ENCODE measurements at regions not wholly inside any gene's neighbourhood (a gene's known extent, or its start where the extent isn't known, plus 50 kb on each side); places are given as distances from the start of the nearest gene placed in this dataset.

DNA sequence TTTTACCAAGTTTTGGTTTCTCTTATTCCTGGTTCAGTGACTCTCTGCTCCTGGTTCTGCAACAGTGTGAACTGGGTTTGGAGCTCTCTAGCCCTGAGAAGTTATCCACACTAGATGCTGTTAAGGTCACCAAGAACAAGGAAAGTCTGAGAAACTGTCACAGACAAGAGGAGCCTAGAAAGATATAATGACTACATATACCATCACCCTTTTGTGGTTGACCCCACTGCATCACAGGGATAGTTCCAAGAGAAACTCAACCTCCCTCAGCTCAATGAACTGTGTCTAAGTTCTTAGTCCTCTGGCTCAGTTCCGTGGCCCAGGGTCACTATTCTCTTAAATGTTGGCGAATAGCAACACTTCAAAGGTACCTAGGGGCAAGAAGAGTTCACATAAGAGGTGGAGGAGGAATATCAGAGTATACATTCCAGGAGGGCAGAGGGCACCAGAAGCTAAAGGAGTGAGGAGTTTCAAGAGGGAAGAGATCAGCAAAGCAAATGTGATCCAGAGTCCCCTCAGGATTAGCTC is 171.5 kb downstream of the BUB3 start:
- Histone ChIP-seq H3K36me3 (replicated peaks) (no peaks in the 10 kb centered on the region), H3K27me3 (replicated peaks) (no peaks in the 10 kb centered on the region), H3K27ac (no peak overlapping the region), H3K4me3 (ENCODE audit: low read depth, low read length) (no peak overlapping the region)
- in situ Hi-C loops (cut with HindIII; ENCODE audit: low pct_ligation_motif_present, low sequenced_read_pairs) = no loop called here
- TF ChIP-seq, protein P1, sequence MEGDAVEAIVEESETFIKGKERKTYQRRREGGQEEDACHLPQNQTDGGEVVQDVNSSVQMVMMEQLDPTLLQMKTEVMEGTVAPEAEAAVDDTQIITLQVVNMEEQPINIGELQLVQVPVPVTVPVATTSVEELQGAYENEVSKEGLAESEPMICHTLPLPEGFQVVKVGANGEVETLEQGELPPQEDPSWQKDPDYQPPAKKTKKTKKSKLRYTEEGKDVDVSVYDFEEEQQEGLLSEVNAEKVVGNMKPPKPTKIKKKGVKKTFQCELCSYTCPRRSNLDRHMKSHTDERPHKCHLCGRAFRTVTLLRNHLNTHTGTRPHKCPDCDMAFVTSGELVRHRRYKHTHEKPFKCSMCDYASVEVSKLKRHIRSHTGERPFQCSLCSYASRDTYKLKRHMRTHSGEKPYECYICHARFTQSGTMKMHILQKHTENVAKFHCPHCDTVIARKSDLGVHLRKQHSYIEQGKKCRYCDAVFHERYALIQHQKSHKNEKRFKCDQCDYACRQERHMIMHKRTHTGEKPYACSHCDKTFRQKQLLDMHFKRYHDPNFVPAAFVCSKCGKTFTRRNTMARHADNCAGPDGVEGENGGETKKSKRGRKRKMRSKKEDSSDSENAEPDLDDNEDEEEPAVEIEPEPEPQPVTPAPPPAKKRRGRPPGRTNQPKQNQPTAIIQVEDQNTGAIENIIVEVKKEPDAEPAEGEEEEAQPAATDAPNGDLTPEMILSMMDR (IDR thresholded peaks at IDR 0.05; ENCODE audit: low read depth, low read length, missing control alignments) = no peak
- DNase-seq = no peak

DNA sequence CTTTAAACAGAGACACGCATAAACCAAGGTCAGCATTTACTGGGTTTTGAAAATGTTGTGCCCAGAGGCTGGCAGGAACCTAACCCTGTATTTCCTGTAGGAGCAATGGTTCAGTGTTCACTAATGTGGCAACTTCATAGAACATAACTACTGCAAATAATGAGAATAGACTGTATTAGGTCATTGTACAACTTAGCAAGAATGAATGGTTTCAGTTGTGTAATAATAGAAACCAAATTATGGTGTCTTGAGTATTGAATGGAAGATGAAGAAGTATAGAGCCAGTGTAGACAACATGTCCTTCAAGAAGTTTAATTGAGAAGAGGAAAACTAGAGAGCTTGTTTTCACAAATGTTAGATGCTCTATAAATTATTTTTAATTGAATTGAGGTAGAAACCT is 172.5 kb downstream of the BUB3 start:
- no peak overlapping the region for H3K27ac ChIP-seq
- no peaks in the 10 kb centered on the region for H3K27me3 ChIP-seq (replicated peaks)
- no peak overlapping the region for H3K4me3 ChIP-seq (ENCODE audit: low read depth, low read length)
- DNase-seq = no peak
- TF ChIP-seq, protein P1 (IDR thresholded peaks at IDR 0.05; ENCODE audit: low read depth, low read length, missing control alignments) = no peak
- no peaks in the 10 kb centered on the region for H3K36me3 ChIP-seq (replicated peaks)
- in situ Hi-C loops (cut with HindIII; ENCODE audit: low pct_ligation_motif_present, low sequenced_read_pairs) = no loop called here

DNA sequence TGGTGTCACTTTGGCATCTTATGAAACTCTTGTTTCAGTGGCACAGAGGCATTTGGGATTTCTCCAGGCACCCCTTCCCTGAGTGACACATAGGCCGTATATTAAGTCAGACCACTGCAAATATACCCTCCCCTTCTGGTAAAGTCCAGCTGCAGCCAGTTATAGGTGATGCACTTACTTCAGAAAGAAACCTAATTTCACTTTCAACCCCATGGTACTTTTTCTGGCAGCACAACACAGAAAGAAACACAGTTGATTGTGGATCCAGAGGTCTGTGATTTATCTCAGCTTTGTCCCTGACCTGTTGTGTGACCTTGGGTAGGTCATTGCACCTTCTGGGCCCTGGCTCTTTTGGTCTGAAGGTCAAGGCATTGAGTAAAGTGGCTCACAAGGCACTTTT is 173.2 kb downstream of the BUB3 start:
- Histone ChIP-seq H3K27me3 (replicated peaks) (no peaks in the 10 kb centered on the region), H3K27ac (no peak overlapping the region), H3K4me3 (ENCODE audit: low read depth, low read length) (no peak overlapping the region), H3K36me3 (replicated peaks) (no peaks in the 10 kb centered on the region)
- TF ChIP-seq, protein P1 (IDR thresholded peaks at IDR 0.05; ENCODE audit: low read depth, low read length, missing control alignments) = no peak
- in situ Hi-C loops (cut with HindIII; ENCODE audit: low pct_ligation_motif_present, low sequenced_read_pairs) = no loop called here
- no peak for DNase-seq

- Histone ChIP-seq H3K27ac (no peak overlapping the region), H3K36me3 (replicated peaks) (no peaks in the 10 kb centered on the region), H3K4me3 (ENCODE audit: low read depth, low read length) (no peak overlapping the region), H3K27me3 (replicated peaks) (no peaks in the 10 kb centered on the region)
- TF ChIP-seq, protein P1 (IDR thresholded peaks at IDR 0.05; ENCODE audit: low read depth, low read length, missing control alignments) = no peak
- in situ Hi-C loops (cut with HindIII; ENCODE audit: low pct_ligation_motif_present, low sequenced_read_pairs) = no loop called here
- DNase-seq = no peak
Observed at GRCh38 chr10:123327896-123328295, 173.7 kb downstream of the BUB3 start.

- in situ Hi-C loops (cut with HindIII; ENCODE audit: low pct_ligation_motif_present, low sequenced_read_pairs) = no loop called here
- no peak for DNase-seq
Observed at GRCh38 chr10:123331438-123331837, 177.2 kb downstream of the BUB3 start.

GRCh38 chr10:123346581-123346980 is 192.4 kb downstream of the BUB3 start:
- TF ChIP-seq, protein P1 (IDR thresholded peaks at IDR 0.05; ENCODE audit: low read depth, low read length, missing control alignments) = no peak
- in situ Hi-C loops (cut with HindIII; ENCODE audit: low pct_ligation_motif_present, low sequenced_read_pairs) = no loop called here

More at GRCh38 chr10:123331438-123331837, 177.2 kb downstream of the BUB3 start:
- no peak overlapping the region for H3K27ac ChIP-seq
- H3K36me3 ChIP-seq (replicated peaks) = no peaks in the 10 kb centered on the region
- H3K4me3 ChIP-seq (ENCODE audit: low read depth, low read length) = no peak overlapping the region
- TF ChIP-seq, protein P1 (IDR thresholded peaks at IDR 0.05; ENCODE audit: low read depth, low read length, missing control alignments) = no peak
- H3K27me3 ChIP-seq (replicated peaks) = no peaks in the 10 kb centered on the region

More at GRCh38 chr10:123346581-123346980, 192.4 kb downstream of the BUB3 start:
- H3K36me3 ChIP-seq (replicated peaks) = no peaks in the 10 kb centered on the region
- no peaks in the 10 kb centered on the region for H3K27me3 ChIP-seq (replicated peaks)
- no peak overlapping the region for H3K4me3 ChIP-seq (ENCODE audit: low read depth, low read length)
- no peak overlapping the region for H3K27ac ChIP-seq
- no peak for DNase-seq

Measured in brain microvascular endothelial cell (primary cell).